Heart right ventricle (tissue), 16 donors: ENCODE measurements at regions not wholly inside any gene's neighbourhood (a gene's known extent, or its start where the extent isn't known, plus 50 kb on each side); places are given as distances from the start of the nearest gene placed in this dataset.

Experiments used
- ATAC-seq, 8 donors: fragments of 200-7000 bp; cut with Tn5 transposase; one replicate each; pipeline ENCODE4 v1.9.1; 2020; ENCODE audit warnings: mild to moderate bottlenecking in 8 of 8, moderate library complexity in 8 of 8, moderate number of reproducible peaks in 1 of 8
- DNase-seq, 2 donors: peaks; one replicate each; pipeline ENCODE4 v3.0.0-alpha.2; 2020
- H3K27ac ChIP-seq, 10 donors: fragments of 200-600 bp; sonication (generic) in 2 of 10; one replicate each; pipeline versions ENCODE4 v1.5.0 to v1.8.0; 2020 to 2022; ENCODE audit warnings: mild to moderate bottlenecking in 3 of 10
- H3K27me3 ChIP-seq, 7 donors: fragments of 200-600 bp; one replicate each; pipeline ENCODE4 v1.8.0; 2021 to 2022; ENCODE audit warnings: mild to moderate bottlenecking in 2 of 7
- H3K36me3 ChIP-seq, 9 donors: fragments of 200-600 bp; sonication (generic) in 1 of 9; one replicate each; pipeline versions ENCODE4 v1.5.0 to v1.8.0; 2020 to 2022; ENCODE audit warnings: mild to moderate bottlenecking in 2 of 9
- H3K4me1 ChIP-seq, 9 donors: fragments of 200-600 bp; sonication (generic) in 1 of 9; one replicate each; pipeline versions ENCODE4 v1.5.0 to v1.8.0; 2020 to 2022; ENCODE audit warnings: mild to moderate bottlenecking in 4 of 9
- H3K4me3 ChIP-seq, 10 donors: fragments of 200-600 bp; sonication (generic) in 2 of 10; one replicate each; pipeline versions ENCODE4 v1.5.0 to v1.8.0; 2020 to 2022; ENCODE audit warnings: mild to moderate bottlenecking in 7 of 10, moderate library complexity in 2 of 10
- H3K9me3 ChIP-seq, 11 donors: fragments of 200-600 bp in 10 of 11; sonication (generic) in 2 of 11; one replicate each; pipeline versions ENCODE4 v1.5.0 to v1.8.0; 2013 to 2022; ENCODE audit warnings: mild to moderate bottlenecking in 2 of 11, control low read depth in 1 of 11, moderate library complexity in 1 of 11
- CTCF ChIP-seq, 9 donors: fragments of 200-600 bp; sonication (generic) in 2 of 9; IDR thresholded peaks; one replicate each; pipeline versions ENCODE4 v1.5.0 to v1.8.0; 2021 to 2022; ENCODE audit warnings: antibody characterized with exemption in 9 of 9, mild to moderate bottlenecking in 5 of 9, moderate library complexity in 1 of 9
- WGBS, 2 donors: extraction: QIAGEN DNeasy Blood & Tissue Kit; methylation state at CpG; one replicate each; pipeline ENCODE4 v1.1.7; 2013; ENCODE audit warnings: inconsistent platforms in 1 of 2; 5-methylcytosine and 5-hydroxymethylcytosine counted together
- intact Hi-C, 10 donors: fragments of 100-400 bp; cut with DNase I; formaldehyde crosslinking; loops; one replicate each; pipeline versions ENCODE4 v1.11.1 to v1.14.2; 2022
- donor health status: Arrhythmogenic right ventricular cardiomyopathy.
- donor health status: ischemic (EF 13 %, LVEDD 7.1; RV severe dilation, severe dysfunction).
- donor health status: healthy with polysubstance abuse.
- donor health status: DM: no; HTN: yes; CAD: no.
- donor health status: DM: no; HTN: no; CAD: no.
- donor health status: ischemic (EF 25% LVEDD 6.9; RV normal size, moderate dysfunction).
- donor health status: ischemic (EF 25% LVEDD 5.7; RV mildly dilated, moderate dysfunction).
- donor health status: healthy.
- donor health status: DM: yes; HTN: yes; CAD: no.
- donor health status: Ischemic cardiomyopathy.
- donor health status: ischemic (EF 35%, LVEDD 5.7; RV mildly dilated, moderate dysfunction).
- donor health status: nonischemic (EF 11% LVEDD 7.7; RV severe dilation, severe dysfunction).
- donor health status: DM: yes; HTN: yes; CAD: no.
- donor health status: PGD.
- donor health status: ischemic (EF 29% LVEDD 5.4; RV normal size, mild dysfunction).
- donor health status: nonischemic (EF 23%, LVEDD 6.1; RV moderate dilation, normal function).

DNA sequence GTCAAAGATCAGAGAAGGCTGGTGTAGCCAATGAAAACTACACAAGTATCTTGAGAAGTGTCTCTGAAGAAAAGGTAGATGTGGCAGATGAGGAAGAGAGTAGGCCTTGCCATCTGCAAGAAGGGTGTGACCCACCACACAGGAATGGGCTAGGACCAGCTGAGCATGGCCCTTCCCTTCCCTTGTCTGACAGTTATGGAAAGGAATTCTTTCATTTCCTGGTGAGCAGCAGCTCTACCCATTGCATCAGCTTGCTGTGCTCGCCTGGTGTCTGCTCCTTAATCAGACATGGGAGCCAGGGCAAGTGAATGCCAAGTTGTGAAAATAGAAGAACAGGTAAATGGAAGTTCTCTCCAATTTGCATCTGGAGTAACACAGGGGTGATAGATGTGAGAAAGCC, 145.2 kb upstream of the KRR1 start:
- H3K4me1 ChIP-seq = peaks cover 0 to 27% (median 2%) of the 10 kb centered on the region in 9 donors
- TF ChIP-seq CTCF (IDR thresholded peaks at IDR 0.05) = no peak
- peak in 1 of 8 donors; percentile 50 for ATAC-seq
- no peaks in the 10 kb centered on the region for H3K27me3 ChIP-seq
- no peaks in the 10 kb centered on the region for H3K36me3 ChIP-seq
- no peak overlapping the region for H3K27ac ChIP-seq
- intact Hi-C loops = no loop called here
- 69 to 75% methylated on average over 1 of the region's 1 CpG for WGBS, 2 donors
- H3K9me3 ChIP-seq = no peaks in the 10 kb centered on the region
- no peak overlapping the region for H3K4me3 ChIP-seq
- no peak for DNase-seq

GRCh38 chr12:75656210-75656609, 144.8 kb upstream of the KRR1 start:
- Histone ChIP-seq H3K4me3 (no peak overlapping the region), H3K27ac (no peak overlapping the region), H3K4me1 (peaks cover 0 to 32% (median 7%) of the 10 kb centered on the region in 9 donors), H3K9me3 (no peaks in the 10 kb centered on the region), H3K36me3 (no peaks in the 10 kb centered on the region), H3K27me3 (no peaks in the 10 kb centered on the region)
- intact Hi-C loops = no loop called here
- no peak for TF ChIP-seq CTCF (IDR thresholded peaks at IDR 0.05)
- no peak for ATAC-seq
- no peak for DNase-seq

DNA sequence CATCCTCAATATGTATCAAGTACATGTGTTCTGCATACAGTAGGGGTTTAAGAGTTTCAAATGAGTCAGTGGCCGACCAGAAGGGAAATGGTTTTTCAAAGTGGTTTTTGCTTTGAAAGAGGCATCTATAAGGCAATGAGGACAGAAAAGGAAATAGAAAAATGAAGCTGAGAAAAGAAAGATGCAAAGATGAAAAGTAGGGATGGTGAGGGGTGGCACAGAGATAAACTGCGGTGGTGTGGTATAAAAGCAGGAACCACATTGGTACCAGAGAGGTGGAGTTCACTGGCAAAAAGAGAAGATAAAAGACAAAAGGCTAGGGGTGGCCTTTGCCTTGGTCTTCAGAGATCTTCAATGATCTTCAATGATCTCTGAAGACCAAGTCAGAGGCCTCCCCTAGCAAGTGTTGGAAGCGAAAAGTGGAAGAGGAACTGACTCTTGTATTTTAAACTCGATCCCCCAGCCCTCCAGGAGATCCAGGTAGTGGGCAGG, 144.0 kb upstream of the KRR1 start:
- Histone ChIP-seq H3K4me1 (peaks cover 0 to 29% (median 11%) of the 10 kb centered on the region in 9 donors), H3K27ac (no peak overlapping the region), H3K9me3 (no peaks in the 10 kb centered on the region), H3K27me3 (no peaks in the 10 kb centered on the region), H3K36me3 (no peaks in the 10 kb centered on the region), H3K4me3 (no peak overlapping the region)
- TF ChIP-seq CTCF (IDR thresholded peaks at IDR 0.05) = no peak
- no peak for DNase-seq
- ATAC-seq = no peak
- 93 to 96% methylated on average over 4 of the region's 4 CpGs for WGBS, 2 donors
- intact Hi-C loops = no loop called here

DNA sequence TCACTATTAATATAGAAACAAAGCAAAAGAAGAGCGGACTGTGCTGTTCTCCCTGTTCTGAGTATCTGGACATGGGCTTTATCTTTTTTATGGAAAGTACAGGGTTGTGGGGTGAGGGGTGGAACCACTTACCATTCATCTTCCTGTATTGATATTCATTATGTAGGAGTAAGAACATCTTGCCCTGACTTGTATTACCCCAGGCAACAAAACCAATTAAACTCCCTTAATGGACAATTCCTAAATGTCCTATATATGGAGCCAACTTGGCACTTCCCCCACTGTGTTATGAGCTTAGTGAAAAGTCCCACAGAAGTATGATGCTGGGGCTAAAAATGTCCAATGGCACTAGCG, 139.9 kb upstream of the KRR1 start:
- Histone ChIP-seq H3K4me3 (no peak overlapping the region), H3K27ac (peak overlapping the region in 4 of 10 donors; percentile 28 to 58 (median 46)), H3K36me3 (no peaks in the 10 kb centered on the region), H3K9me3 (no peaks in the 10 kb centered on the region), H3K4me1 (peaks cover 0 to 24% (median 11%) of the 10 kb centered on the region in 9 donors), H3K27me3 (no peaks in the 10 kb centered on the region)
- intact Hi-C loops = loop anchor here in 1 of 10 donors (5.0 kb wide), 1 partner anchor 41 kb away; no protein-coding TSS in a partner anchor
- 66 to 72% methylated on average over 2 of the region's 2 CpGs for WGBS, 2 donors
- peak in 1 of 2 donors; percentile 11 for DNase-seq
- TF ChIP-seq CTCF (IDR thresholded peaks at IDR 0.05) = no peak
- ATAC-seq = peak in 3 of 8 donors; percentile 29 to 52 (median 45)
